ENCODE measurements at regions not wholly inside any gene's neighbourhood (a gene's known extent, or its start where the extent isn't known, plus 50 kb on each side); places are given as distances from the start of the nearest gene placed in this dataset.
A peak's percentile ranks its signal among the peaks of the same experiment; 100 is the strongest.

- TF ChIP-seq CTCF (conservative IDR thresholded peaks at IDR 0.05) = no peak
- no peak for TF ChIP-seq ZFX (IDR thresholded peaks at IDR 0.05)
- H3K27ac ChIP-seq = no peak overlapping the region
These were observed 77.9 kb upstream of the PLXNC1 start for GRCh38 chr12:94070520-94070919.

- TF ChIP-seq ZFX (IDR thresholded peaks at IDR 0.05) = no peak
- TF ChIP-seq CTCF (conservative IDR thresholded peaks at IDR 0.05) = no peak
- no peak overlapping the region for H3K27ac ChIP-seq
These were observed 77.1 kb upstream of the PLXNC1 start for GRCh38 chr12:94071258-94071657.

GRCh38 chr12:94073441-94074051, 74.8 kb upstream of the PLXNC1 start:
- TF ChIP-seq CTCF (conservative IDR thresholded peaks at IDR 0.05) (no peak), ZFX (IDR thresholded peaks at IDR 0.05) (no peak)
- peak overlapping the region; percentile 38; the same call in 1 of the 2 replicates for H3K27ac ChIP-seq

GRCh38 chr12:94074216-94074979, 74.0 kb upstream of the PLXNC1 start:
- no peak for TF ChIP-seq ZFX (IDR thresholded peaks at IDR 0.05)
- TF ChIP-seq CTCF (conservative IDR thresholded peaks at IDR 0.05) = no peak
- no peak overlapping the region for H3K27ac ChIP-seq

GRCh38 chr12:94074980-94075629, 73.3 kb upstream of the PLXNC1 start:
- TF ChIP-seq CTCF (conservative IDR thresholded peaks at IDR 0.05) (peak; percentile 64), ZFX (IDR thresholded peaks at IDR 0.05) (no peak)
- H3K27ac ChIP-seq = no peak overlapping the region

GRCh38 chr12:94077209-94077608, 71.2 kb upstream of the PLXNC1 start:
- TF ChIP-seq ZFX (IDR thresholded peaks at IDR 0.05) (no peak), CTCF (conservative IDR thresholded peaks at IDR 0.05) (no peak)
- H3K27ac ChIP-seq = no peak overlapping the region

GRCh38 chr12:94078138-94078723, 70.1 kb upstream of the PLXNC1 start:
- no peak overlapping the region for H3K27ac ChIP-seq
- no peak for TF ChIP-seq CTCF (conservative IDR thresholded peaks at IDR 0.05)
- no peak for TF ChIP-seq ZFX (IDR thresholded peaks at IDR 0.05)

All from C4-2B (cell line).